Aorta (tissue), 5 donors: ENCODE measurements at regions not wholly inside any gene's neighbourhood (a gene's known extent, or its start where the extent isn't known, plus 50 kb on each side); places are given as distances from the start of the nearest gene placed in this dataset.
"Not testable (repeated sequence)": the region's sequence is repeated elsewhere in the genome, so short reads cannot be mapped to it uniquely, and the experiment has no call there.

Source experiments
- ATAC-seq: fragments of 200-7000 bp; cut with Tn5 transposase; one replicate; pipeline ENCODE4 v1.9.1; 2022; ENCODE audit warnings: moderate library complexity; ENCODE audit not compliant: low FRiP score
- DNase-seq, 2 donors: peaks; one replicate each; pipeline ENCODE4 v3.0.0-alpha.2; 2020
- H3K27ac ChIP-seq, 2 donors: one replicate each; pipeline ENCODE4 v1.5.1; 2013; ENCODE audit warnings: low read length in 2 of 2, mild to moderate bottlenecking in 2 of 2, moderate library complexity in 2 of 2, control low read depth in 1 of 2, inconsistent platforms in 1 of 2, low read depth in 1 of 2
- H3K27me3 ChIP-seq, 2 donors: one replicate each; pipeline ENCODE4 v1.6.1; 2013; ENCODE audit warnings: control low read depth in 1 of 2, low read length in 1 of 2, mild to moderate bottlenecking in 1 of 2, moderate library complexity in 1 of 2; ENCODE audit not compliant: insufficient read depth in 2 of 2, control insufficient read depth in 1 of 2
- H3K36me3 ChIP-seq, 2 donors: one replicate each; pipeline ENCODE4 v1.6.1; 2013; ENCODE audit warnings: control low read depth in 1 of 2, low read length in 1 of 2, mild to moderate bottlenecking in 1 of 2; ENCODE audit not compliant: insufficient read depth in 2 of 2, control insufficient read depth in 1 of 2
- H3K4me1 ChIP-seq, 2 donors: one replicate each; pipeline ENCODE4 v1.6.1; 2013; ENCODE audit warnings: low read length in 2 of 2, control low read depth in 1 of 2, mild to moderate bottlenecking in 1 of 2, moderate library complexity in 1 of 2; ENCODE audit not compliant: insufficient read depth in 2 of 2, control insufficient read depth in 1 of 2
- H3K4me3 ChIP-seq, 2 donors: one replicate each; pipeline ENCODE4 v1.5.1; 2013; ENCODE audit warnings: low read length in 2 of 2, control low read depth in 1 of 2, mild to moderate bottlenecking in 1 of 2
- H3K9me3 ChIP-seq: one replicate; pipeline ENCODE4 v1.6.1; 2013; ENCODE audit warnings: mild to moderate bottlenecking, low read length; ENCODE audit not compliant: control insufficient read depth
- WGBS, 2 donors: extraction: QIAGEN DNeasy Blood & Tissue Kit; methylation state at CpG; one replicate each; pipeline ENCODE4 v1.1.7; 2013; 5-methylcytosine and 5-hydroxymethylcytosine counted together
- intact Hi-C, 2 donors: fragments of 100-400 bp; cut with DNase I; formaldehyde crosslinking; loops; one replicate each; pipeline versions ENCODE4 v1.14.2 to v1.15.0; 2022
- donor health status: healthy with polysubstance abuse.
- donor health status: Bipolar disorder and iron deficiency.
- donor health status: DM: no; HTN: no; CAD: no.
- donor health status: DM: no; HTN: no; CAD: no.
- donor health status: DM: yes; HTN: yes; CAD: no.

- peak; percentile 58 to 80 for DNase-seq
- intact Hi-C loops, H3K4me1 ChIP-seq, H3K4me3 ChIP-seq, H3K27ac ChIP-seq, H3K9me3 ChIP-seq, H3K27me3 ChIP-seq, H3K36me3 ChIP-seq: not testable (repeated sequence)
- ATAC-seq, result peak; percentile 62
- 5 to 7% methylated on average over 2 to 7 of the region's 7 CpGs for WGBS, 2 donors
Measured at GRCh38 chr2:111452208-111452607, 331.5 kb downstream of the BCL2L11 start.

GRCh38 chr2:111453308-111453707 is 332.6 kb downstream of the BCL2L11 start:
- H3K9me3 ChIP-seq, H3K27me3 ChIP-seq, intact Hi-C loops, H3K4me3 ChIP-seq, H3K27ac ChIP-seq, H3K36me3 ChIP-seq, DNase-seq, H3K4me1 ChIP-seq: not testable (repeated sequence)
- ATAC-seq, result peak; percentile 24
- WGBS, 2 donors, result no CpG with 5 or more reads among the region's 2 CpGs

- H3K36me3 ChIP-seq, H3K4me3 ChIP-seq, intact Hi-C loops, ATAC-seq, H3K4me1 ChIP-seq, H3K27ac ChIP-seq, H3K9me3 ChIP-seq, H3K27me3 ChIP-seq, DNase-seq: not testable (repeated sequence)
- no CpG with 5 or more reads among the region's 2 CpGs for WGBS, 2 donors
Measured at GRCh38 chr2:111453816-111454215, 333.1 kb downstream of the BCL2L11 start.

- H3K9me3 ChIP-seq, H3K4me3 ChIP-seq, H3K36me3 ChIP-seq, H3K27ac ChIP-seq, DNase-seq, H3K27me3 ChIP-seq, intact Hi-C loops, H3K4me1 ChIP-seq: not testable (repeated sequence)
- peak; percentile 93 for ATAC-seq
- 60% methylated on average over 1 of the region's 1 CpG; no CpG with 5 or more reads in 1 of the 2 donors for WGBS, 2 donors
Measured at GRCh38 chr2:111454404-111454803, 333.7 kb downstream of the BCL2L11 start.

- intact Hi-C loops, result not testable (repeated sequence)
Measured at GRCh38 chr2:111455016-111456015, 334.6 kb downstream of the BCL2L11 start.

GRCh38 chr2:111457191-111457590 is 336.5 kb downstream of the BCL2L11 start:
- H3K4me1 ChIP-seq, H3K27ac ChIP-seq, intact Hi-C loops, H3K36me3 ChIP-seq, ATAC-seq, DNase-seq, H3K27me3 ChIP-seq, H3K9me3 ChIP-seq, H3K4me3 ChIP-seq: not testable (repeated sequence)
- whole genome bisulfite sequencing, 2 donors, result 91 to 92% methylated on average over 2 to 3 of the region's 5 CpGs

More at GRCh38 chr2:111455016-111456015, 334.6 kb downstream of the BCL2L11 start:
- H3K27me3 ChIP-seq, H3K9me3 ChIP-seq, H3K4me3 ChIP-seq, H3K4me1 ChIP-seq, H3K36me3 ChIP-seq, ATAC-seq, H3K27ac ChIP-seq, DNase-seq: not testable (repeated sequence)
- 93 to 94% methylated on average over 8 to 9 of the region's 9 CpGs for WGBS, 2 donors

- H3K36me3 ChIP-seq, H3K4me1 ChIP-seq, H3K27ac ChIP-seq, H3K27me3 ChIP-seq, ATAC-seq, H3K4me3 ChIP-seq, H3K9me3 ChIP-seq, intact Hi-C loops, DNase-seq: not testable (repeated sequence)
- 94 to 96% methylated on average over 5 of the region's 5 CpGs for WGBS, 2 donors
Measured at GRCh38 chr2:111460901-111461300, 340.2 kb downstream of the BCL2L11 start.

GRCh38 chr2:111461831-111462230 is 341.1 kb downstream of the BCL2L11 start:
- intact Hi-C loops, H3K4me3 ChIP-seq, H3K36me3 ChIP-seq, DNase-seq, H3K4me1 ChIP-seq, ATAC-seq, H3K27me3 ChIP-seq, H3K27ac ChIP-seq, H3K9me3 ChIP-seq: not testable (repeated sequence)
- 86 to 89% methylated on average over 1 of the region's 1 CpG for WGBS, 2 donors

- intact Hi-C loops, ATAC-seq, H3K9me3 ChIP-seq: not testable (repeated sequence)
Measured at GRCh38 chr2:111462572-111462971, 341.9 kb downstream of the BCL2L11 start.

More at GRCh38 chr2:111462572-111462971, 341.9 kb downstream of the BCL2L11 start:
- H3K27ac ChIP-seq, H3K4me1 ChIP-seq, H3K4me3 ChIP-seq, H3K36me3 ChIP-seq, DNase-seq, H3K27me3 ChIP-seq: not testable (repeated sequence)
- 53 to 77% methylated on average over 1 to 2 of the region's 2 CpGs for WGBS, 2 donors
